ENCODE measurements at regions not wholly inside any gene's neighbourhood (a gene's known extent, or its start where the extent isn't known, plus 50 kb on each side); places are given as distances from the start of the nearest gene placed in this dataset.

- no peak for DNase-seq (ENCODE audit: low read depth)
Observed at GRCh38 chr6:98636941-98637340, 197.4 kb upstream of the POU3F2 start.

GRCh38 chr6:98639089-98639635, 195.2 kb upstream of the POU3F2 start:
- no peak for DNase-seq (ENCODE audit: low read depth)

GRCh38 chr6:98640366-98640765, 194.0 kb upstream of the POU3F2 start:
- no peak for DNase-seq (ENCODE audit: low read depth)

GRCh38 chr6:98641949-98642719, 192.2 kb upstream of the POU3F2 start:
- no peak for DNase-seq (ENCODE audit: low read depth)

GRCh38 chr6:98644063-98644462, 190.3 kb upstream of the POU3F2 start:
- no peak for DNase-seq (ENCODE audit: low read depth)

GRCh38 chr6:98648211-98648914, 186.0 kb upstream of the POU3F2 start:
- DNase-seq (ENCODE audit: low read depth), result no peak

GRCh38 chr6:98650941-98651340, 183.4 kb upstream of the POU3F2 start:
- DNase-seq (ENCODE audit: low read depth), result no peak

GRCh38 chr6:98653179-98653578, 181.2 kb upstream of the POU3F2 start:
- no peak for DNase-seq (ENCODE audit: low read depth)

- no peak for DNase-seq (ENCODE audit: low read depth)
Observed at GRCh38 chr6:98657764-98658163, 176.6 kb upstream of the POU3F2 start.

GRCh38 chr6:98669371-98669770, 165.0 kb upstream of the POU3F2 start:
- no peak for DNase-seq (ENCODE audit: low read depth)

GRCh38 chr6:98670045-98670746, 164.2 kb upstream of the POU3F2 start:
- DNase-seq (ENCODE audit: low read depth), result no peak

GRCh38 chr6:98672681-98673475, 161.5 kb upstream of the POU3F2 start:
- no peak for DNase-seq (ENCODE audit: low read depth)

GRCh38 chr6:98678481-98678880, 155.9 kb upstream of the POU3F2 start:
- no peak for DNase-seq (ENCODE audit: low read depth)

GRCh38 chr6:98686008-98686601, 148.3 kb upstream of the POU3F2 start:
- DNase-seq (ENCODE audit: low read depth), result no peak

- no peak for DNase-seq (ENCODE audit: low read depth)
Observed at GRCh38 chr6:98687752-98688151, 146.6 kb upstream of the POU3F2 start.

- DNase-seq (ENCODE audit: low read depth), result no peak
Observed at GRCh38 chr6:98695091-98695801, 139.1 kb upstream of the POU3F2 start.

GRCh38 chr6:98711380-98711779, 123.0 kb upstream of the POU3F2 start:
- DNase-seq (ENCODE audit: low read depth), result no peak

- DNase-seq (ENCODE audit: low read depth), result no peak
Observed at GRCh38 chr6:98716341-98716740, 118.0 kb upstream of the POU3F2 start.

GRCh38 chr6:98717322-98717877, 117.0 kb upstream of the POU3F2 start:
- DNase-seq (ENCODE audit: low read depth), result no peak

GRCh38 chr6:98717988-98718387, 116.4 kb upstream of the POU3F2 start:
- no peak for DNase-seq (ENCODE audit: low read depth)
